Hepatocyte (in vitro differentiated cells): ENCODE measurements at regions not wholly inside any gene's neighbourhood (a gene's known extent, or its start where the extent isn't known, plus 50 kb on each side); places are given as distances from the start of the nearest gene placed in this dataset.

ENCODE experiments used
- DNase-seq: peaks from one replicate; pipeline ENCODE4 v3.0.0-alpha.2; 2016; ENCODE audit warnings: low spot score
- H2AFZ ChIP-seq: fragments of 200-600 bp; sonication (generic); 2 replicates; pipeline ENCODE4 v1.6.0; 2016; ENCODE audit warnings: antibody characterized with exemption, mild to moderate bottlenecking
- H3K27ac ChIP-seq: fragments of 200-600 bp; sonication (generic); 2 replicates; pipeline ENCODE4 v1.5.1; 2016; ENCODE audit warnings: mild to moderate bottlenecking
- H3K27me3 ChIP-seq: fragments of 200-600 bp; sonication (generic); 2 replicates; pipeline ENCODE4 v1.6.1; 2016
- H3K36me3 ChIP-seq: fragments of 200-600 bp; sonication (generic); replicated peaks from 2 replicates; pipeline ENCODE4 v1.5.1; 2016; ENCODE audit warnings: low read depth; ENCODE audit not compliant: insufficient read depth
- H3K4me1 ChIP-seq: fragments of 200-600 bp; sonication (generic); 2 replicates; pipeline ENCODE4 v1.5.1; 2016; ENCODE audit warnings: mild to moderate bottlenecking, moderate library complexity; ENCODE audit not compliant: insufficient read depth
- H3K4me2 ChIP-seq: fragments of 200-600 bp; sonication (generic); 2 replicates; pipeline ENCODE4 v1.6.0; 2016
- H3K4me3 ChIP-seq: fragments of 200-600 bp; sonication (generic); 2 replicates; pipeline ENCODE4 v1.5.1; 2016; ENCODE audit warnings: mild to moderate bottlenecking
- H3K79me2 ChIP-seq: fragments of 200-600 bp; sonication (generic); 2 replicates; pipeline ENCODE4 v1.6.0; 2017; ENCODE audit warnings: mild to moderate bottlenecking
- H3K9me2 ChIP-seq: fragments of 200-600 bp; sonication (generic); replicated peaks from 2 replicates; pipeline ENCODE4 v1.6.0; 2017; ENCODE audit warnings: mild to moderate bottlenecking; ENCODE audit not compliant: insufficient read depth
- H3K9me3 ChIP-seq: fragments of 200-600 bp; sonication (generic); 2 replicates; pipeline ENCODE4 v1.5.1; 2016; ENCODE audit warnings: low read depth, mild to moderate bottlenecking
- H4K20me1 ChIP-seq: fragments of 200-600 bp; sonication (generic); 2 replicates; pipeline ENCODE4 v1.6.0; 2016; ENCODE audit warnings: mild to moderate bottlenecking; ENCODE audit not compliant: insufficient read depth, poor library complexity, severe bottlenecking
- EZH2 ChIP-seq: fragments of 200-600 bp; sonication (generic); IDR thresholded peaks from 2 replicates; pipeline ENCODE4 v1.6.1; 2016; ENCODE audit warnings: antibody characterized with exemption, mild to moderate bottlenecking, borderline replicate concordance
- EZH2phosphoT487 ChIP-seq: fragments of 200-600 bp; sonication (generic); IDR thresholded peaks from one replicate; pipeline ENCODE4 v1.6.1; 2018; ENCODE audit warnings: antibody characterized with exemption, mild to moderate bottlenecking, low read depth, moderate library complexity; ENCODE audit not compliant: unreplicated experiment, severe bottlenecking
- WGBS: methylation state at CpG from one replicate; pipeline ENCODE4 v1.1.6; 2016; ENCODE audit warnings: low lambda C conversion rate; ENCODE audit errors: missing lambda C conversion rate; 5-methylcytosine and 5-hydroxymethylcytosine counted together
- TF ChIP-seq, protein P1 (sequence below): fragments of 200-600 bp; sonication (generic); IDR thresholded peaks from 2 replicates; pipeline ENCODE4 v1.5.1; 2016; ENCODE audit warnings: antibody characterized with exemption, mild to moderate bottlenecking; ENCODE audit not compliant: poor library complexity

DNA sequence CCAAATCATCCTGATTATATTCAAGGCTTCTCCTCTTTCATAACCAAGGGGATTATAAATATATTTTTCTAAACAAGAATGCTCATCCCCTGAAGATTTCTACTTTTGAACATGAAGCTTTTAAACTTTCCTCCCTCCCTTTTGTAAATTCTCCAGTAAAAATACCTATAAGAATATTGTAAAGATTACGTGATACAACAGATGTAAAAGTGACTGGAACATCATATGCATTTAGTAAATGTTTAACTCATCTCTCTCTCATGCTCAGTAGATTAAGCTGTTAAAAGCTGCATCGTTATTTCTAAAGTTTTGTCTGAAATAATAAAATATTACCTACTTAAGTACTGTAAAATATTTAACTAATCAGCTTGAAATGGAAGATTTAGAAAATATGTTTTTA is 281.1 kb downstream of the SPRY2 start:
- WGBS: 95% methylated on average over 2 of the region's 2 CpGs
- no peaks in the 10 kb centered on the region for H3K9me3 ChIP-seq
- no peaks in the 10 kb centered on the region for H4K20me1 ChIP-seq
- H2AFZ ChIP-seq: no peak overlapping the region
- H3K4me2 ChIP-seq: no peak overlapping the region
- no peak overlapping the region for H3K4me3 ChIP-seq
- no peaks in the 10 kb centered on the region for H3K4me1 ChIP-seq
- no peak for TF ChIP-seq EZH2
- TF ChIP-seq, protein P1, sequence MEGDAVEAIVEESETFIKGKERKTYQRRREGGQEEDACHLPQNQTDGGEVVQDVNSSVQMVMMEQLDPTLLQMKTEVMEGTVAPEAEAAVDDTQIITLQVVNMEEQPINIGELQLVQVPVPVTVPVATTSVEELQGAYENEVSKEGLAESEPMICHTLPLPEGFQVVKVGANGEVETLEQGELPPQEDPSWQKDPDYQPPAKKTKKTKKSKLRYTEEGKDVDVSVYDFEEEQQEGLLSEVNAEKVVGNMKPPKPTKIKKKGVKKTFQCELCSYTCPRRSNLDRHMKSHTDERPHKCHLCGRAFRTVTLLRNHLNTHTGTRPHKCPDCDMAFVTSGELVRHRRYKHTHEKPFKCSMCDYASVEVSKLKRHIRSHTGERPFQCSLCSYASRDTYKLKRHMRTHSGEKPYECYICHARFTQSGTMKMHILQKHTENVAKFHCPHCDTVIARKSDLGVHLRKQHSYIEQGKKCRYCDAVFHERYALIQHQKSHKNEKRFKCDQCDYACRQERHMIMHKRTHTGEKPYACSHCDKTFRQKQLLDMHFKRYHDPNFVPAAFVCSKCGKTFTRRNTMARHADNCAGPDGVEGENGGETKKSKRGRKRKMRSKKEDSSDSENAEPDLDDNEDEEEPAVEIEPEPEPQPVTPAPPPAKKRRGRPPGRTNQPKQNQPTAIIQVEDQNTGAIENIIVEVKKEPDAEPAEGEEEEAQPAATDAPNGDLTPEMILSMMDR: no peak
- TF ChIP-seq EZH2phosphoT487: no peak
- H3K27ac ChIP-seq: no peak overlapping the region
- no peaks in the 10 kb centered on the region for H3K36me3 ChIP-seq
- no peaks in the 10 kb centered on the region for H3K79me2 ChIP-seq
- H3K9me2 ChIP-seq: no peaks in the 10 kb centered on the region
- DNase-seq: no peak
- H3K27me3 ChIP-seq: no peaks in the 10 kb centered on the region

DNA sequence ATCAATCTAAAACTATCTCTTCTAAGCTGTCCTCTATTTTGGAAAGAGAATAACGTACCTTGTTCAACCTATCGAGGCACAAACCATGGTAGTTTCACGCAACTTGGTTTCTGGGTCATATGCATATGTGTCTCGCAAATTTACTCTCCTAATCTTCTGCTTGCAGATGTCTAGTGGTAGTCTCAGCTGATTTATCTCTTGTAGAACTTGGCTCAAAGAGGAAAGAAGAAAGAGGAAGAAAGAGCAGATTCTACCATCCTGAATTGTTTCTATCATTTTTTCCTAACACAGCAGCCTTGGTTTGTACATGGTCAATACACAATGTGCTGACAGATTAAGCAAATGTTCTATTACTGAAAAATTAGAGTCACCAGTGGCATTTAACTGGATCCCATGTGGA is 282.3 kb downstream of the SPRY2 start:
- 96% methylated on average over 4 of the region's 4 CpGs for WGBS
- H3K4me3 ChIP-seq: no peak overlapping the region
- TF ChIP-seq, protein P1: no peak
- TF ChIP-seq EZH2phosphoT487 (no peak), EZH2 (no peak)
- no peaks in the 10 kb centered on the region for H3K9me2 ChIP-seq
- no peaks in the 10 kb centered on the region for H3K4me1 ChIP-seq
- no peak overlapping the region for H3K4me2 ChIP-seq
- H3K27ac ChIP-seq: no peak overlapping the region
- H2AFZ ChIP-seq: no peak overlapping the region
- no peaks in the 10 kb centered on the region for H3K9me3 ChIP-seq
- H4K20me1 ChIP-seq: no peaks in the 10 kb centered on the region
- H3K27me3 ChIP-seq: no peaks in the 10 kb centered on the region
- no peaks in the 10 kb centered on the region for H3K36me3 ChIP-seq
- no peak for DNase-seq
- no peaks in the 10 kb centered on the region for H3K79me2 ChIP-seq

DNA sequence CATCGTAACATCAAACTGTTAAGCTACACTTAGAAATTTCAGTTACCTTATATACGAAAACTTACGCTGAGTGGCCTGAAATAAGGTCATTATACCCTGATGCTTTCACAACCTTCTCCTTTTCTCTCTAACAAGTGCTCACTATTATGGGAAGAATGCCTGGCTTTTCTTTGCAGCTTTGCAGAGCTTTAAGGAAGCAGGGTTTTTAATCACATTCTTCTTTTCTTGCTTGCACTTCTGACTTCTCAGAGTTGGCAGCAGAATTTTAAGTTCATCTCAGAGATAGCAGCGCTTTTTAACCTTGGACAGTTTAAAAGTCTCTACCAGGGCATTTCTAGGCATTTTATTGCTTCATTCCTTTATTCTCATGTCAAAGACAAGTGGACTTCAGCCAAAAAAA is 285.1 kb downstream of the SPRY2 start:
- Histone ChIP-seq H3K9me2 (no peaks in the 10 kb centered on the region), H4K20me1 (no peaks in the 10 kb centered on the region), H3K27ac (no peak overlapping the region), H3K4me2 (no peak overlapping the region), H2AFZ (no peak overlapping the region), H3K4me1 (no peaks in the 10 kb centered on the region), H3K27me3 (no peaks in the 10 kb centered on the region), H3K9me3 (no peaks in the 10 kb centered on the region), H3K4me3 (no peak overlapping the region), H3K79me2 (no peaks in the 10 kb centered on the region), H3K36me3 (no peaks in the 10 kb centered on the region)
- DNase-seq: no peak
- TF ChIP-seq, protein P1: no peak
- TF ChIP-seq EZH2: no peak
- no peak for TF ChIP-seq EZH2phosphoT487
- 90% methylated on average over 4 of the region's 4 CpGs for WGBS

DNA sequence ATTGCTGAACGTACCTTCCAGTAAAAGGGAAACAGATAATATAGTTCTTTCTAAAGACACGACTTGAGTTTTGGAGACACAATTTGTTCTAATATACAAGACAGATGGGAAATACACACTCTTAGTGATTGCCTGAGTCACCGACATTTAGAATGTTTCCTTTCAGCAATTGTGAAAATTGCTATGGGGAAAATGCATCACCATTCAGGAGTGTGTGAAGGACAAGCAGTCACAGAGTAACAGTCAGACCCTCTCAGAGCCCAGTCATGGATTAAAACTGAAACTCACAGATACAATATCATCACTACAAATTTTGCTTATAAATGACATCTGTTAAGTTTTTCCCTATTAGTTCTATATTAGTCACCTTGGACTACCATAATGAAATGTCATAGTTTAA is 286.1 kb downstream of the SPRY2 start:
- DNase-seq: no peak
- Histone ChIP-seq H2AFZ (no peak overlapping the region), H4K20me1 (no peaks in the 10 kb centered on the region), H3K27me3 (no peaks in the 10 kb centered on the region), H3K4me3 (no peak overlapping the region), H3K9me2 (no peaks in the 10 kb centered on the region), H3K79me2 (no peaks in the 10 kb centered on the region), H3K36me3 (no peaks in the 10 kb centered on the region), H3K4me1 (no peaks in the 10 kb centered on the region), H3K9me3 (no peaks in the 10 kb centered on the region), H3K27ac (no peak overlapping the region), H3K4me2 (no peak overlapping the region)
- WGBS: 83% methylated on average over 3 of the region's 3 CpGs
- TF ChIP-seq, protein P1: no peak
- TF ChIP-seq EZH2: no peak
- TF ChIP-seq EZH2phosphoT487: no peak
